KMS-11 (cell line): ENCODE measurements at regions not wholly inside any gene's neighbourhood (a gene's known extent, or its start where the extent isn't known, plus 50 kb on each side); places are given as distances from the start of the nearest gene placed in this dataset.

Source experiments
- H2AFZ ChIP-seq: fragments of 200-600 bp; sonication (generic); 2 replicates; pipeline ENCODE4 v1.6.1; 2016; ENCODE audit warnings: antibody characterized with exemption, mixed run types, low read depth
- H3K27ac ChIP-seq: fragments of 200-600 bp; sonication (generic); 2 replicates; pipeline ENCODE4 v1.6.1; 2016; ENCODE audit warnings: mild to moderate bottlenecking, mixed run types
- H3K27me3 ChIP-seq: fragments of 200-600 bp; sonication (generic); 2 replicates; pipeline ENCODE4 v1.6.1; 2017; ENCODE audit warnings: mild to moderate bottlenecking, low read depth, mixed run types, moderate library complexity; ENCODE audit not compliant: insufficient read depth
- H3K36me3 ChIP-seq: fragments of 200-600 bp; sonication (generic); 2 replicates; pipeline ENCODE4 v1.6.1; 2017; ENCODE audit warnings: mild to moderate bottlenecking, mixed run types; ENCODE audit not compliant: insufficient read depth
- H3K4me1 ChIP-seq: fragments of 200-600 bp; sonication (generic); 2 replicates; pipeline ENCODE4 v1.6.1; 2016; ENCODE audit warnings: mild to moderate bottlenecking, low read depth, mixed run types; ENCODE audit not compliant: poor library complexity, severe bottlenecking
- H3K4me2 ChIP-seq: fragments of 200-600 bp; sonication (generic); 2 replicates; pipeline ENCODE4 v1.7.0; 2016; ENCODE audit warnings: mild to moderate bottlenecking, mixed run types
- H3K4me3 ChIP-seq: fragments of 200-600 bp; sonication (generic); IDR thresholded peaks from 2 replicates; pipeline ENCODE4 v1.6.1; 2017; ENCODE audit warnings: low read depth, low read length, mixed read lengths; ENCODE audit not compliant: insufficient read depth
- H3K79me2 ChIP-seq: fragments of 200-600 bp; sonication (generic); 2 replicates; pipeline ENCODE4 v1.6.1; 2016; ENCODE audit warnings: low read depth, mixed run types; ENCODE audit not compliant: insufficient read depth
- H3K9ac ChIP-seq: fragments of 200-600 bp; sonication (generic); 2 replicates; pipeline ENCODE4 v1.6.1; 2016; ENCODE audit warnings: mild to moderate bottlenecking, mixed run types
- H4K20me1 ChIP-seq: fragments of 200-600 bp; sonication (generic); 2 replicates; pipeline ENCODE4 v1.6.1; 2016; ENCODE audit warnings: mild to moderate bottlenecking, mixed run types; ENCODE audit not compliant: insufficient read depth
- TF ChIP-seq, protein P1 (sequence below): fragments of 200-600 bp; sonication (generic); conservative IDR thresholded peaks from 2 replicates; pipeline ENCODE4 v1.6.1; 2017; ENCODE audit warnings: low read depth, mild to moderate bottlenecking, antibody characterized with exemption, low read length, moderate library complexity, mixed read lengths

DNA sequence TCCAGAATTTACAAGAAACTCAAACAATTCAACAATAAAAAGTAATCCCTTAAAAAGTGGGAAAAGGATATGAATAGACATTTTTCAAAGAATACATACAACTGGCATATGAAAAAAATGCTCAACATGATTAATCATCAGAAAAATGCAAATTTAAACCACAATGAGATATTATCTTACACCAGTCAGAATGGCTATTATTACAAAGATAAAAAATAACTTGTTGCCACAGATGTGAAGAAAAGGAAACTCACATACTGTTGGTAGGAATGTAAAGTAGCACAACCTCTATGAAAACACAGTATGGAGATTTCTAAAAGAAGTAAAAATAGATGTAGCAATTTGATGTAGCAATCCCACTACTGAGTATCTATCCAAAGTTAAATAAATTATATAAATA, 65.1 kb upstream of the DIAPH2 start:
- H3K4me1 ChIP-seq = no peaks in the 10 kb centered on the region
- H3K4me2 ChIP-seq = no peak overlapping the region
- no peak overlapping the region for H3K4me3 ChIP-seq
- no peak overlapping the region for H3K27ac ChIP-seq
- no peak overlapping the region for H2AFZ ChIP-seq
- H3K9ac ChIP-seq = no peak overlapping the region
- TF ChIP-seq, protein P1, sequence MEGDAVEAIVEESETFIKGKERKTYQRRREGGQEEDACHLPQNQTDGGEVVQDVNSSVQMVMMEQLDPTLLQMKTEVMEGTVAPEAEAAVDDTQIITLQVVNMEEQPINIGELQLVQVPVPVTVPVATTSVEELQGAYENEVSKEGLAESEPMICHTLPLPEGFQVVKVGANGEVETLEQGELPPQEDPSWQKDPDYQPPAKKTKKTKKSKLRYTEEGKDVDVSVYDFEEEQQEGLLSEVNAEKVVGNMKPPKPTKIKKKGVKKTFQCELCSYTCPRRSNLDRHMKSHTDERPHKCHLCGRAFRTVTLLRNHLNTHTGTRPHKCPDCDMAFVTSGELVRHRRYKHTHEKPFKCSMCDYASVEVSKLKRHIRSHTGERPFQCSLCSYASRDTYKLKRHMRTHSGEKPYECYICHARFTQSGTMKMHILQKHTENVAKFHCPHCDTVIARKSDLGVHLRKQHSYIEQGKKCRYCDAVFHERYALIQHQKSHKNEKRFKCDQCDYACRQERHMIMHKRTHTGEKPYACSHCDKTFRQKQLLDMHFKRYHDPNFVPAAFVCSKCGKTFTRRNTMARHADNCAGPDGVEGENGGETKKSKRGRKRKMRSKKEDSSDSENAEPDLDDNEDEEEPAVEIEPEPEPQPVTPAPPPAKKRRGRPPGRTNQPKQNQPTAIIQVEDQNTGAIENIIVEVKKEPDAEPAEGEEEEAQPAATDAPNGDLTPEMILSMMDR = no peak
- no peaks in the 10 kb centered on the region for H3K79me2 ChIP-seq
- no peaks in the 10 kb centered on the region for H3K36me3 ChIP-seq
- H3K27me3 ChIP-seq = no peaks in the 10 kb centered on the region
- no peaks in the 10 kb centered on the region for H4K20me1 ChIP-seq

DNA sequence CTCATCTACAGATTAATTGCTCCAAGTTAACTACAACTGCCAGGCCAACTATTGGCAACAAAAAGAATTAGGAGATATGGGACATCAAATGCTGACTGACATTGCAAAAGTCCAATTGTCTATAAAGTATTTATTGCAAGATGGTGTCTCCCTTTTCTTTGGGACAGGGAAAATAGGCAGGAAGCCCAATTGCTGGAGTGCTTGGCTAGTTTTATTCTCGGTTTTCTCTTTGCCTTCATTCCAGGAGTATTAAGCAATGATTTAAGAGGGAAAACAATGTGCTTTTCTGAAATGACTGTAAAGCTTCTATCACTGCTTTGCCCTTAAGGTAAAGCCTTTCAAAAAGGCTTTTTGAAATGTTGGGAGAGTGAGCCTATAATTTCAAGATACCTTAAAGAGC, 62.8 kb upstream of the DIAPH2 start:
- Histone ChIP-seq H3K9ac (no peak overlapping the region), H3K27ac (no peak overlapping the region), H3K79me2 (no peaks in the 10 kb centered on the region), H3K36me3 (no peaks in the 10 kb centered on the region), H3K27me3 (no peaks in the 10 kb centered on the region), H4K20me1 (no peaks in the 10 kb centered on the region), H3K4me2 (no peak overlapping the region), H3K4me3 (no peak overlapping the region), H2AFZ (no peak overlapping the region), H3K4me1 (no peaks in the 10 kb centered on the region)
- TF ChIP-seq, protein P1 = no peak
